Ovary (tissue), 3 donors: ENCODE measurements at regions not wholly inside any gene's neighbourhood (a gene's known extent, or its start where the extent isn't known, plus 50 kb on each side); places are given as distances from the start of the nearest gene placed in this dataset.

Source experiments
- CTCF ChIP-seq, 3 donors: fragments of 450-650 bp in 2 of 3; fragments of 200-600 bp in 1 of 3; IDR thresholded peaks; one replicate each; pipeline versions ENCODE4 v1.5.1 to v1.8.0; 2016 to 2022; ENCODE audit warnings: antibody characterized with exemption in 3 of 3, mild to moderate bottlenecking in 1 of 3
- POLR2A ChIP-seq: fragments of 450-650 bp; IDR thresholded peaks from one replicate; pipeline ENCODE4 v1.6.1; 2017; ENCODE audit warnings: antibody characterized with exemption, mild to moderate bottlenecking, moderate library complexity
- donor health status: DM: no; HTN: no; CAD: no.

- TF ChIP-seq CTCF (IDR thresholded peaks at IDR 0.05) (no peak), POLR2A (no peak)
Observed at GRCh38 chr15:95127356-95127755, 896.0 kb downstream of the MCTP2 start.
